ENCODE measurements at regions not wholly inside any gene's neighbourhood (a gene's known extent, or its start where the extent isn't known, plus 50 kb on each side); places are given as distances from the start of the nearest gene placed in this dataset.

GRCh38 chr4:121239951-121240350 lies 75.8 kb upstream of the TNIP3 start:
- 69 to 78% methylated on average over 2 of the region's 2 CpGs for WGBS, 2 donors
- H3K9me3 ChIP-seq (ENCODE audit: control insufficient read depth in 4 of 4, insufficient read depth in 3 of 4, low read length in 3 of 4): no peaks in the 10 kb centered on the region
- H3K36me3 ChIP-seq (ENCODE audit: control insufficient read depth in 4 of 4, insufficient read depth in 4 of 4, low read length in 4 of 4): no peaks in the 10 kb centered on the region
- no peak overlapping the region for H3K4me3 ChIP-seq
- H3K9ac ChIP-seq (ENCODE audit: insufficient read depth in 1 of 2, low read length in 2 of 2): no peak overlapping the region
- H3K27ac ChIP-seq (ENCODE audit: low read depth in 1 of 2, low read length in 1 of 2): no peak overlapping the region
- H3K27me3 ChIP-seq (ENCODE audit: control insufficient read depth in 3 of 3, insufficient read depth in 3 of 3, low read length in 2 of 3): no peaks in the 10 kb centered on the region
- TF ChIP-seq CTCF (IDR thresholded peaks at IDR 0.05; ENCODE audit: control extremely low read depth, extremely low read depth): no peak
- DNase-seq (no peak), ATAC-seq (ENCODE audit: insufficient read depth, low FRiP score) (no peak)
- peaks cover 0 to 35% (median 4%) of the 10 kb centered on the region in 5 donors for H3K4me1 ChIP-seq (ENCODE audit: control insufficient read depth in 5 of 5, insufficient read depth in 5 of 5, low read length in 5 of 5)

- no peak for DNase-seq
- no peak overlapping the region for H3K9ac ChIP-seq (ENCODE audit: insufficient read depth in 1 of 2, low read length in 2 of 2)
- H3K27ac ChIP-seq (ENCODE audit: low read depth in 1 of 2, low read length in 1 of 2): no peak overlapping the region
- H3K36me3 ChIP-seq (ENCODE audit: control insufficient read depth in 4 of 4, insufficient read depth in 4 of 4, low read length in 4 of 4): no peaks in the 10 kb centered on the region
- no peaks in the 10 kb centered on the region for H3K27me3 ChIP-seq (ENCODE audit: control insufficient read depth in 3 of 3, insufficient read depth in 3 of 3, low read length in 2 of 3)
- no peaks in the 10 kb centered on the region for H3K9me3 ChIP-seq (ENCODE audit: control insufficient read depth in 4 of 4, insufficient read depth in 3 of 4, low read length in 3 of 4)
- H3K4me3 ChIP-seq: no peak overlapping the region
- TF ChIP-seq CTCF (IDR thresholded peaks at IDR 0.05; ENCODE audit: control extremely low read depth, extremely low read depth): no peak
- WGBS, 2 donors: 94 to 96% methylated on average over 26 of the region's 26 CpGs
- ATAC-seq (ENCODE audit: insufficient read depth, low FRiP score): no peak
- peaks cover 0 to 29% (median 8%) of the 10 kb centered on the region in 5 donors for H3K4me1 ChIP-seq (ENCODE audit: control insufficient read depth in 5 of 5, insufficient read depth in 5 of 5, low read length in 5 of 5)
These were observed 74.3 kb upstream of the TNIP3 start for GRCh38 chr4:121238461-121238860.

- no peak overlapping the region for H3K9ac ChIP-seq (ENCODE audit: insufficient read depth in 1 of 2, low read length in 2 of 2)
- ATAC-seq (ENCODE audit: insufficient read depth, low FRiP score) (no peak), DNase-seq (no peak)
- no peaks in the 10 kb centered on the region for H3K36me3 ChIP-seq (ENCODE audit: control insufficient read depth in 4 of 4, insufficient read depth in 4 of 4, low read length in 4 of 4)
- H3K27ac ChIP-seq (ENCODE audit: low read depth in 1 of 2, low read length in 1 of 2): no peak overlapping the region
- peaks cover 0 to 15% (median 8%) of the 10 kb centered on the region in 5 donors for H3K4me1 ChIP-seq (ENCODE audit: control insufficient read depth in 5 of 5, insufficient read depth in 5 of 5, low read length in 5 of 5)
- no peaks in the 10 kb centered on the region for H3K9me3 ChIP-seq (ENCODE audit: control insufficient read depth in 4 of 4, insufficient read depth in 3 of 4, low read length in 3 of 4)
- no peaks in the 10 kb centered on the region for H3K27me3 ChIP-seq (ENCODE audit: control insufficient read depth in 3 of 3, insufficient read depth in 3 of 3, low read length in 2 of 3)
- TF ChIP-seq CTCF (IDR thresholded peaks at IDR 0.05; ENCODE audit: control extremely low read depth, extremely low read depth): no peak
- H3K4me3 ChIP-seq: no peak overlapping the region
- WGBS, 2 donors: 89% methylated on average over 2 of the region's 2 CpGs
These were observed 72.9 kb upstream of the TNIP3 start for GRCh38 chr4:121237069-121237399.

- Histone ChIP-seq H3K9me3 (ENCODE audit: control insufficient read depth in 4 of 4, insufficient read depth in 3 of 4, low read length in 3 of 4) (no peaks in the 10 kb centered on the region), H3K36me3 (ENCODE audit: control insufficient read depth in 4 of 4, insufficient read depth in 4 of 4, low read length in 4 of 4) (no peaks in the 10 kb centered on the region), H3K9ac (ENCODE audit: insufficient read depth in 1 of 2, low read length in 2 of 2) (no peak overlapping the region), H3K27ac (ENCODE audit: low read depth in 1 of 2, low read length in 1 of 2) (no peak overlapping the region), H3K27me3 (ENCODE audit: control insufficient read depth in 3 of 3, insufficient read depth in 3 of 3, low read length in 2 of 3) (no peaks in the 10 kb centered on the region), H3K4me1 (ENCODE audit: control insufficient read depth in 5 of 5, insufficient read depth in 5 of 5, low read length in 5 of 5) (peaks cover 0 to 10% (median 7%) of the 10 kb centered on the region in 5 donors), H3K4me3 (no peak overlapping the region)
- no peak for DNase-seq
- ATAC-seq (ENCODE audit: insufficient read depth, low FRiP score): no peak
- WGBS, 2 donors: 91 to 92% methylated on average over 6 of the region's 6 CpGs
- no peak for TF ChIP-seq CTCF (IDR thresholded peaks at IDR 0.05; ENCODE audit: control extremely low read depth, extremely low read depth)
These were observed 72.4 kb upstream of the TNIP3 start for GRCh38 chr4:121236353-121237068.
